Calu3 (cell line): ENCODE measurements at regions not wholly inside any gene's neighbourhood (a gene's known extent, or its start where the extent isn't known, plus 50 kb on each side); places are given as distances from the start of the nearest gene placed in this dataset.

Source experiments
- BruUV-seq: library from RNA; stranded (reverse); fragments of 400-500 nt; replicated peaks from 2 replicates; lab custom pipeline; 2021; lab: Mats Ljungman, UMichigan
- CTCF ChIA-PET: fragments of 300-600 bp; sonication (Branson Sonifier 250); formaldehyde crosslinking; loops from one replicate; lab custom pipeline; 2022; ENCODE audit warnings: antibody characterized with exemption; lab: Charles Lee
- DNase-seq: peaks from one replicate; pipeline ENCODE4 v3.0.0; 2022
- H3K27ac Mint-ChIP-seq: one replicate; pipeline ENCODE4 v1.8.0; 2022; ENCODE audit warnings: mixed read lengths; ENCODE audit not compliant: unreplicated experiment
- H3K27me3 Mint-ChIP-seq: one replicate; pipeline ENCODE4 v1.8.0; 2022; ENCODE audit warnings: mixed read lengths; ENCODE audit not compliant: unreplicated experiment
- H3K36me3 Mint-ChIP-seq: one replicate; pipeline ENCODE4 v1.8.0; 2022; ENCODE audit warnings: mild to moderate bottlenecking, moderate library complexity, mixed read lengths; ENCODE audit not compliant: insufficient read depth, unreplicated experiment
- H3K4me1 Mint-ChIP-seq: one replicate; pipeline ENCODE4 v1.8.0; 2022; ENCODE audit warnings: mild to moderate bottlenecking, low read depth, mixed read lengths; ENCODE audit not compliant: unreplicated experiment
- H3K4me3 Mint-ChIP-seq: one replicate; pipeline ENCODE4 v1.8.0; 2022; ENCODE audit warnings: mild to moderate bottlenecking, low read depth, moderate library complexity, mixed read lengths; ENCODE audit not compliant: unreplicated experiment
- H3K9me3 Mint-ChIP-seq: one replicate; pipeline ENCODE4 v1.8.0; 2022; ENCODE audit warnings: low read depth, mixed read lengths; ENCODE audit not compliant: unreplicated experiment
- CTCF ChIP-seq: fragments of 200-600 bp; IDR thresholded peaks from one replicate; pipeline ENCODE4 v1.8.0; 2022; ENCODE audit warnings: antibody characterized with exemption; ENCODE audit not compliant: unreplicated experiment
- intact Hi-C: fragments of 100-400 bp; cut with micrococcal nuclease; formaldehyde crosslinking; loops from one replicate; pipeline ENCODE4 v1.10.0; 2022; ENCODE audit not compliant: unreplicated experiment

GRCh38 chrX:149313871-149314371, 191.2 kb downstream of the IDS start:
- intact Hi-C loops = no loop called here
- DNase-seq = no peak
- Mint-ChIP-seq H3K27ac (no peak overlapping the region), H3K9me3 (no peaks in the 10 kb centered on the region), H3K4me3 (no peak overlapping the region), H3K4me1 (no peaks in the 10 kb centered on the region), H3K27me3 (peaks cover 26% of the 10 kb centered on the region), H3K36me3 (no peaks in the 10 kb centered on the region)
- CTCF ChIA-PET = no interaction called here
- no peak for TF ChIP-seq CTCF
- BruUV-seq = no TSS peak

- no peak overlapping the region for H3K27ac Mint-ChIP-seq
- no peak for TF ChIP-seq CTCF
- no peak for DNase-seq
- BruUV-seq = no TSS peak
- H3K4me3 Mint-ChIP-seq = no peak overlapping the region
- no peaks in the 10 kb centered on the region for H3K36me3 Mint-ChIP-seq
- intact Hi-C loops = no loop called here
- peaks cover 23% of the 10 kb centered on the region for H3K27me3 Mint-ChIP-seq
- no peaks in the 10 kb centered on the region for H3K4me1 Mint-ChIP-seq
- no peaks in the 10 kb centered on the region for H3K9me3 Mint-ChIP-seq
- CTCF ChIA-PET = no interaction called here
Observed at GRCh38 chrX:149312988-149313387, 192.1 kb downstream of the IDS start.

GRCh38 chrX:149312097-149312496, 193.0 kb downstream of the IDS start:
- intact Hi-C loops = no loop called here
- H3K4me3 Mint-ChIP-seq = no peak overlapping the region
- H3K4me1 Mint-ChIP-seq = no peaks in the 10 kb centered on the region
- H3K27ac Mint-ChIP-seq = no peak overlapping the region
- H3K9me3 Mint-ChIP-seq = no peaks in the 10 kb centered on the region
- H3K27me3 Mint-ChIP-seq = peaks cover 14% of the 10 kb centered on the region
- no peaks in the 10 kb centered on the region for H3K36me3 Mint-ChIP-seq
- DNase-seq = no peak
- no peak for TF ChIP-seq CTCF
- CTCF ChIA-PET = no interaction called here
- no TSS peak for BruUV-seq

- intact Hi-C loops = no loop called here
- no peak for DNase-seq
- Mint-ChIP-seq H3K27me3 (peaks cover 30% of the 10 kb centered on the region), H3K36me3 (no peaks in the 10 kb centered on the region), H3K9me3 (no peaks in the 10 kb centered on the region), H3K4me1 (no peaks in the 10 kb centered on the region), H3K4me3 (no peak overlapping the region), H3K27ac (no peak overlapping the region)
- no TSS peak for BruUV-seq
- no peak for TF ChIP-seq CTCF
- CTCF ChIA-PET = no interaction called here
Observed at GRCh38 chrX:149302705-149303104, 202.4 kb downstream of the IDS start.
